GM12878 (cell line): ENCODE measurements at regions not wholly inside any gene's neighbourhood (a gene's known extent, or its start where the extent isn't known, plus 50 kb on each side); places are given as distances from the start of the nearest gene placed in this dataset.

Source experiments
- BACH1 ChIP-seq: fragments of 450-650 bp; IDR thresholded peaks from 2 replicates; pipeline ENCODE4 v1.6.1; 2017; ENCODE audit warnings: mild to moderate bottlenecking, borderline replicate concordance
- BCL11A ChIP-seq: IDR thresholded peaks from 2 replicates; pipeline ENCODE4 v1.6.1; 2011; ENCODE audit warnings: low read depth, low read length
- CHD1 ChIP-seq: IDR thresholded peaks from 2 replicates; pipeline ENCODE4 v1.6.1; 2012; ENCODE audit warnings: low read depth, low read length, improper control_type of control experiment
- CHD2 ChIP-seq: IDR thresholded peaks from 2 replicates; pipeline ENCODE4 v1.6.1; 2011; ENCODE audit warnings: low read depth, low read length, improper control_type of control experiment, borderline replicate concordance
- CUX1 ChIP-seq: IDR thresholded peaks from 2 replicates; pipeline ENCODE4 v1.6.1; 2012; ENCODE audit warnings: improper control_type of control experiment, low read depth, low read length; ENCODE audit not compliant: insufficient replicate concordance
- FOS ChIP-seq: IDR thresholded peaks from 3 replicates; pipeline ENCODE4 v1.6.1; 2011; ENCODE audit warnings: borderline replicate concordance; ENCODE audit not compliant: insufficient read length; ENCODE audit errors: extremely low read depth
- GABPA ChIP-seq: IDR thresholded peaks from 2 replicates; pipeline ENCODE4 v1.6.1; 2014; ENCODE audit warnings: antibody characterized with exemption, low read depth, mild to moderate bottlenecking, inconsistent platforms
- GATAD2B ChIP-seq: fragments of 450-650 bp; conservative IDR thresholded peaks from 2 replicates; pipeline ENCODE4 v1.6.1; 2017; ENCODE audit warnings: low read depth, mild to moderate bottlenecking, moderate library complexity
- HDGF ChIP-seq: fragments of 450-650 bp; IDR thresholded peaks from 2 replicates; pipeline ENCODE4 v1.6.1; 2016; ENCODE audit warnings: antibody characterized with exemption
- MEF2B ChIP-seq: fragments of 450-650 bp; IDR thresholded peaks from 2 replicates; pipeline ENCODE4 v1.6.1; 2018; ENCODE audit warnings: mild to moderate bottlenecking, moderate library complexity; ENCODE audit not compliant: partially characterized antibody, poor library complexity, severe bottlenecking
- MLLT1 ChIP-seq: fragments of 450-650 bp; IDR thresholded peaks from 2 replicates; pipeline ENCODE4 v1.6.1; 2016; ENCODE audit warnings: mild to moderate bottlenecking
- POLR2AphosphoS5 ChIP-seq: IDR thresholded peaks from 2 replicates; pipeline ENCODE4 v1.6.1; 2011; ENCODE audit warnings: mild to moderate bottlenecking, low read length, inconsistent platforms
- PRDM15 ChIP-seq: fragments of 450-650 bp; formaldehyde crosslinking; IDR thresholded peaks from 2 replicates; pipeline ENCODE4 v1.4.0; 2020; ENCODE audit warnings: mild to moderate bottlenecking, moderate library complexity
- SMAD1 ChIP-seq: fragments of 450-650 bp; IDR thresholded peaks from 2 replicates; pipeline ENCODE4 v1.6.1; 2018; ENCODE audit warnings: mild to moderate bottlenecking, low read depth; ENCODE audit not compliant: partially characterized antibody
- TARDBP ChIP-seq: IDR thresholded peaks from 2 replicates; pipeline ENCODE4 v1.6.1; 2016; ENCODE audit warnings: borderline replicate concordance
- USF1 ChIP-seq: IDR thresholded peaks from 2 replicates; pipeline ENCODE4 v1.6.1; 2011; ENCODE audit warnings: borderline replicate concordance, low read depth, mild to moderate bottlenecking, moderate library complexity, mixed read lengths, low read length; ENCODE audit not compliant: insufficient read depth; ENCODE audit errors: extremely low read length
- ZNF274 ChIP-seq: IDR thresholded peaks from one replicate; pipeline ENCODE4 v1.8.0; 2011; ENCODE audit not compliant: insufficient read length, insufficient read depth
- TF ChIP-seq, protein P1 (sequence below): IDR thresholded peaks from 2 replicates; pipeline ENCODE4 v1.6.1; 2011; ENCODE audit warnings: low read depth, mild to moderate bottlenecking, low read length, moderate library complexity, borderline replicate concordance; ENCODE audit errors: extremely low read depth

GRCh38 chr14:71430678-71431376, 501.4 kb upstream of the RGS6 start (continued):
- TF ChIP-seq CUX1 (peak; percentile 78), CHD2 (peak; percentile 51; the same call in 1 of the 2 replicates), HDGF (no peak), GABPA (no peak), PRDM15 (CRISPR knock-in tag) (no peak), SMAD1 (no peak), MEF2B (peak; percentile 84), POLR2AphosphoS5 (no peak), GATAD2B (0 out of 2 replicates have a peak, but pooled peaks have one; percentile 47), CHD1 (0 out of 2 replicates have a peak, but pooled peaks have one; percentile 81), TARDBP (no peak), BCL11A (peak; percentile 68), USF1 (no peak), FOS (no peak), MLLT1 (no peak), BACH1 (no peak), ZNF274 (no peak)
- TF ChIP-seq, protein P1, sequence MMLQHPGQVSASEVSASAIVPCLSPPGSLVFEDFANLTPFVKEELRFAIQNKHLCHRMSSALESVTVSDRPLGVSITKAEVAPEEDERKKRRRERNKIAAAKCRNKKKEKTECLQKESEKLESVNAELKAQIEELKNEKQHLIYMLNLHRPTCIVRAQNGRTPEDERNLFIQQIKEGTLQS, result no peak
